ENCODE measurements at regions not wholly inside any gene's neighbourhood (a gene's known extent, or its start where the extent isn't known, plus 50 kb on each side); places are given as distances from the start of the nearest gene placed in this dataset.

DNA sequence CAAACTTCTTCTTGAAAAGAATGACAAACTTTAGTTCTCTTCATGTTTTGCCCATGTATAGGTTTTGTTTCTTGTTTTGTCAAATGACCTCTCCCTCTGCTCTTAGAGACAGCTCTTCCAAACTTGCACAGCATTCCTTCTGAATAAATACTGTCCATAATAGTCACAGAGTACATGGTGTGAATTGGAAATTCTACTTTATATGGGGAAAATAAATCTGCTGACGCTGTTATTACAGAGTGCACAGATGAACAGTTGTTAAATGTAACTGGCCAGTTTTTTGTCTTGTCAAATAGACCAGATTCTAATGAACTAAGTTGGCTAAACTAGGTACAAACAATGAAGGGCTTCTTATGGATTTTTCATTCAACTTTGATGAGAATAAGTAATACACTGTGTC, 115.8 kb upstream of the DTNA start:
- no peak for DNase-seq (ENCODE audit: low spot score)

- no peak for DNase-seq (ENCODE audit: low spot score)
These were observed 114.4 kb upstream of the DTNA start for GRCh38 chr18:34595690-34596089.

DNA sequence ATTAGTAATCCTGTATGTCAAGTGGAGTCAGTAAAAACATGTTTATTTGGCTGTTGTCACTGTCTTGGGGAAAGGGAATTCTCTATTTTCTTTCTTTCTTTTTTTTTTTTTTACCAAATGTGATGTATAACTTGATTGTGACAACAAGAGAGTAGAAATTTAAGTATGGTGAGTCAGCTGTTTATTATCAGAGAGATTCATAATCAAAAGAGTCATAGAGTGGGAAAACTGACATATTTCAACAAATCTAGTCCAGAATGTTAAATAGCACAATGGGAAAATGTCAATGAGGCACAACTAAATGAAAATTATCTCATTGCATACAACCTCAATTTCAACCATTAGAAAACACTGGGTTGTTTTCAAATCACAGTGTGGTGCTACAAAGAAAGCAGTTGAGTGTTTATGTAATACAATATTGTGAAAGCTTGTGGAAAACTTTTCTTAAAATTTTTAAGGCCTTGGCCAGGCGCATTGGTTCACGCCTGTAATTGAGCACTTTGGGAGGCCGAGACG, 111.9 kb upstream of the DTNA start:
- DNase-seq (ENCODE audit: low spot score) = no peak

DNA sequence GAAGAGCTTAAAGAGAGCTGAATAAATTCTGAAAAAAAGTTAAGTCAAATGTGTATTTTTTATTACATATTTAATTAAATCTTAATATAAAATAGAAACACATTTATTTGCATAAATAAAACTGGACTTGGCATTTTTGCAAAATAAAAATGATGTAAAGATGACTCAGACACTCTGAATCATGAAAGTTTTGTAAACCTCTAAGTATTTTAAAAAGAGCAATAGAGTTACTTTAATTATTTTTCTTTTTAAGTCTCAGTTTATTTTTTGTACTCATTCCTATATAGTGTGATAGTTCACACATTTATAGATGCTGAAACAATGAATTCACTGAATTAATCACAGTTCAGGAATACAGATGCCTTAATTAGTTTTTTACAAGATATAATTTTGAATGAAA, 109.9 kb upstream of the DTNA start:
- DNase-seq (ENCODE audit: low spot score) = no peak

DNA sequence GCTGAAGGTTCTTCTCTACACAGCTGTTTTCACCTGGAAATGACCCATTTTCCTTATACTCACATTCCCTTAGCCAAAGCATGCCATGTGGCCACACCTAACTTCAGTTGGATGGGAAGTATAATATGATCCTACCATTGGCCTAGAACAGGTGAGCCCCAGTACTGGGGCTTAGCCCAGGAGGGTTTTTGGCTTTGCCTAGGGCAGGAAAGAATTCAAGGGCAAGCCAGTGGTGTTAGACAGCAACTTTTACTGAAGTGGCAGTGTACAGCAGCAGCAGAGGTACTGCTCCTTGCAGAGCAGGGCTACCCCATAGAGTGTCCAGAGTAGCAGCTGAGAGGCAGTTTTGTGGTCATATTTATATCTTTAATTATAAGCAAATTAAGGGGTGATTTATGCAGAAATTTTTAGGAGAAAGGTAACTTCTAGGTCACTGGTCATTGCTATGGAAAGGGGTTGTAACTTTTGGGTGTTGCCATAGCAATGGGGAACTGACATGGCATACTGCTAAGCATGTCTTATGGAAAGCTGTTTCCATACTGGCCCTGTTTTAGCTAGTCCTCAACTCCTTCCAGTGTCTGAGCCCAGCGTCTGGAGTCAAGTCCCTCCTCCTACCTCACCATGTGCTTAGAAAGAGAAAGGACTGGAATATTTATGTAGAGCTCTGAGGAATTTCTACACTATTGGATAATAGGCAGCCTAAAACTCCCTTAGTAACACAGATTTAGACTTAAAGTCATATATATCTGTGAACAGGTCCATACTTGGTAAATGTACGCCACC, 109.0 kb upstream of the DTNA start:
- no peak for DNase-seq (ENCODE audit: low spot score)

GRCh38 chr18:34604591-34604990, 105.5 kb upstream of the DTNA start:
- DNase-seq (ENCODE audit: low spot score) = no peak

- DNase-seq (ENCODE audit: low spot score) = no peak
These were observed 103.2 kb upstream of the DTNA start for GRCh38 chr18:34606851-34607250.

DNA sequence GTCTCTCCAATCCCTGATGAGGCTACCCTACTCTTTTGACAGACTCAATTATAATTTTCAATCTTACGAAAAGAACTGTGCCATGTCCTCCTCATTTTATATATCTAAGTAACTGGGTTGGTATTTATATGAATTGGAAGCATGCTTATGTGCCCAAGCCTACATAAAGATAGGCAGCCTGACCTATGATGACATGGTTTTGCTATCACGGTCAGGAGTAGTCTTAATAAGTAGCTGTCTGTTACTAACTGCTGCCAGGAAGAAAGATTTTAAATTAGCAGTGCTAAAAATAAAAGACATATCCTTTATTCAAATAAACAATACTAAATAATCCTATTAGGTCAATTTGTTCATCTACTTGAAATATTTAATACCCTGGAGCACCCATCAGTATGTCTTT, 102.0 kb upstream of the DTNA start:
- DNase-seq (ENCODE audit: low spot score) = no peak

DNA sequence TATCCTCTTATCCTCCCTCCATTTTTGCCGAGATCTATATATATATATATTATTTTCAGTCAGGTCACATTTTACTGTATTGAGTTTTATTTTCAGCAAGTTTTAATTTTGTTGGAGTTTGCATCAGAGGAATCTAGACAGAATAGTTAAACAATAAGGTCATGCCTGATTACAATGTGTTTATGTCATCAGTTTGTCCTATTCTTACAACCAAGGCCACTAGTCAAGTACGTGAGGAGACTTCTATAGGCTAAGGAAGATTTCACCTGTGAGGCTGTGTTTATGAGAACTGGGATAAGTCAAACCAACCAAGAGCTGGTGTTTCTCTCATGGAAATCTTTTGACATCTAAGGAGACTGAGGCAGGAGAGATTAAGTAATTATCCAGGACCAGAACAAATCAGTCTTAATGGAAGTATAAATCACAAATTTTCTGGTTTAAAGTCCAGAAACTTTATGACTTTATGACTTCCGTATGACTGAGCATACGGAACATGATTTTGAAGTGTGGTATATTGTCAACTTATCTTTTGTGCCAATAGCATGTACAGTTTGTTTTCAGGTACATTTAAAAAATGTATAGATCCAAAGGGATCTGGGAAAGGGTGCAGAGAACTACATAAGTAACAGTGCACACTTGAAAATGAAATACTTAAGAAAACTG, 100.0 kb upstream of the DTNA start:
- no peak for DNase-seq (ENCODE audit: low spot score)

- no peak for DNase-seq (ENCODE audit: low spot score)
These were observed 98.2 kb upstream of the DTNA start for GRCh38 chr18:34611904-34612303.

DNA sequence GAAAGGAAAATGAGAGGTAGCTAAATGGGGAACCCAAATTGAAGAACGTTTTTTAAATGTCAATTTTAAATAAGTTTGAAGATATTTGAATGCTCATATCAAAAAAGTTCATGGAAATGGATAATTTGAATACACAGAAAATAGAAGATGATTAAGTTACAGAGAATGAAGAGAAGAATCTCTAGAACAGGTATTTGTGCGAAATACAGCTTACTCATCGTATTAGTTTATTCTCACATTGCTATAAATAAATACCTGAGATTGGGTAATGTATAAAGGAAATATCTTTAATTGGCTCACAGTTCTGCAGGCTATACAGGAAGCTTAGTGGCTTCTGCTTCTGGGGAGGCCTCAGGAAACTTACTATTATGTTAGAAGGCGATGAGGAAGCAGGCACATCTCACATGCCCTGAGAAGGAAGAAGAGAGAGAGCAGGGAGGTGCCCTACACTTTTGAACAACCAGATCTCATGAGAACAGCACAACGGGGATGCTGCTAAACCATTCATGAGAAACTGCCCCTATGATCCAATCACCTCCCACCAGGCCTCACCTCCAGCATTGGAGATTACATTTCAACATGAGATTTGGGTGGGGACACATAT, 89.7 kb upstream of the DTNA start:
- no peak for DNase-seq (ENCODE audit: low spot score)

GRCh38 chr18:34623557-34623956, 86.5 kb upstream of the DTNA start:
- DNase-seq (ENCODE audit: low spot score) = no peak

DNA sequence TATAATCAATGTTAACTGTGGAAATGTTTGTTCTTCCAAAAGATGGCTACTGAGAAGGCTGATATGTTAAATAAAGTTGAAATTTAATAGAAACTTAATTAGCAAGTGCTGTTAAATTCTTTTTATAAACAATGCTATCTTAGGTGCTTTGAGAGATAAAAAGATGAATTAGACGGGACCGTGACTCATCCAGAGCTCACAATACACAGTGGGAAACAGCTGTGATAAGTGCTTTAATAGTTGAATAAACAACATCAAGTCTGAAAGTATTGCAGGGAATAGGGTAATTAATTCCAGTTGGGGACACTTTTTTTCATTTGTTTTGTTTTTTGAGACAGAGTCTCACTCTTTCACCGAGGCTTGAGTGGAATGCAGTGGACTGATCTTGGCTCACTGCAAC, 85.5 kb upstream of the DTNA start:
- DNase-seq (ENCODE audit: low spot score) = no peak

- DNase-seq (ENCODE audit: low spot score) = no peak
These were observed 83.5 kb upstream of the DTNA start for GRCh38 chr18:34626404-34627136.

GRCh38 chr18:34627137-34627920, 82.8 kb upstream of the DTNA start:
- DNase-seq (ENCODE audit: low spot score) = no peak

- no peak for DNase-seq (ENCODE audit: low spot score)
These were observed 78.8 kb upstream of the DTNA start for GRCh38 chr18:34631093-34631966.

- no peak for DNase-seq (ENCODE audit: low spot score)
These were observed 77.8 kb upstream of the DTNA start for GRCh38 chr18:34632321-34632720.

DNA sequence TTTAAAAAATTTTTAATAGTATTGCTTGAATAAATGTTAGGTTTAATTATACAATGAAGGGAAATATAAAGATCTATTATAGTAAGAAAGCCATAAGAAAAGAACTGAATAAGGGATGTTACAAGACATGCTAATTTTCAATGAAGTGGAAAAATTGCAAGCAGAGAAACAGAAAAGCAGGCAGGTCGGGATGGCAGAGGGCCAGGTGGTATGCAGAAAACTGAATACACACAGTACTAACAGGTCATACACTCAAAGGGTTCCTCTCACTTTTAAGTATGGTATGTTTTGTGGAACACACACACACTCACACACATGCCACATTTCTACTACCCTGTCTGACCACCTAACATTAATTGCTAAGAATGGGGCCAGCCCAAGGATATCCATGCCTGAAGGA, 76.7 kb upstream of the DTNA start:
- no peak for DNase-seq (ENCODE audit: low spot score)

- DNase-seq (ENCODE audit: low spot score) = no peak
These were observed 72.8 kb upstream of the DTNA start for GRCh38 chr18:34637094-34637801.

DNA sequence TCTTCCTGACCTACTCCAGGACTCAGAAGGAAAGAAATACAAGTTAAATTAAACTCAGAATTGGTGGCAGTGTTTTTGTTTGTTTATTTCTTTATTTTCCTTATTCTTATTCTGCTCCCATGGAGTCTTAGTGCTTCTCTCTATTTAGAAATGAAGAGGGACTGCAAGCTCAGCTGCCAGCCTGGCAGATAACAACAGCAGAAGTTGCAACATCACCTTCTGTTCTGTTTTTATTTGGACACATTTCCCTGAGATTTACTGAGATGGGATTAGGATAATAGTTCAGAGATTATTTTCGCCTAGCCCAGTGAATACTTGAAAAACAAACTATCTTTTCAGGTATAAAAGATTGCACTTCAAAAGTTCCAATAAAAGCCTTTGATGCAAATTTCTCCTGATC, 70.4 kb upstream of the DTNA start:
- DNase-seq (ENCODE audit: low spot score) = no peak
